K562 (cell line): ENCODE measurements at regions not wholly inside any gene's neighbourhood (a gene's known extent, or its start where the extent isn't known, plus 50 kb on each side); places are given as distances from the start of the nearest gene placed in this dataset.

Source experiments
- ATAC-seq: fragments of 200-7000 bp; cut with Tn5 transposase; 3 replicates; pipeline ENCODE4 v1.9.1; 2020; ENCODE audit warnings: moderate library complexity
- BruUV-seq: library from RNA; stranded (reverse); fragments of 400-500 nt; replicated peaks from 2 replicates; lab custom pipeline; 2021; lab: Mats Ljungman, UMichigan
- CTCF ChIA-PET: fragments of 300-600 bp; formaldehyde crosslinking; extraction: SDS; loops from one replicate; lab custom pipeline; 2021; ENCODE audit warnings: low intra/inter-chr PET ratio; lab: Yijun Ruan, JAX
- POLR2A ChIA-PET: fragments of 300-600, 350-650 bp; sonication (Branson Sonifier 250); formaldehyde crosslinking; extraction: SDS; loops from one replicate; lab custom pipeline; 2021; ENCODE audit warnings: antibody characterized with exemption, inconsistent platforms; lab: Yijun Ruan, JAX
- DNase-seq, 4 experiments: peaks; one replicate each; pipeline versions ENCODE4 v3.0.0 to v3.0.0-alpha.2; 2011 to 2018; ENCODE audit warnings: low spot score in 3 of 4, mixed read lengths in 3 of 4; ENCODE audit errors: extremely low read depth in 1 of 4
- FAIRE-seq: peaks from 2 replicates; lab custom pipeline; 2011; peaks lifted over from hg19 to GRCh38; lab: Jason Lieb, UNC
- H2AFZ ChIP-seq: 2 replicates; pipeline ENCODE4 v1.6.0; 2011; ENCODE audit warnings: low read depth, low read length, control low read depth, inconsistent platforms
- H3K27ac ChIP-seq: fragments of 200-600 bp; 3 replicates; pipeline ENCODE4 v1.8.0; 2011; ENCODE audit warnings: low read depth, mild to moderate bottlenecking, control low read depth, inconsistent platforms, low read length, moderate library complexity, mixed read lengths; ENCODE audit errors: extremely low read depth
- H3K27me3 ChIP-seq, 2 experiments: fragments of 300-600 bp in 1 of 2; 2 replicates in 1 of 2; 3 replicates in 1 of 2; pipeline versions ENCODE4 v1.6.0 to v1.8.0; 2011; ENCODE audit warnings: inconsistent platforms in 2 of 2, low read length in 2 of 2, mild to moderate bottlenecking in 1 of 2, mixed read lengths in 1 of 2, moderate library complexity in 1 of 2; ENCODE audit not compliant: control insufficient read depth in 2 of 2, insufficient read depth in 2 of 2
- H3K36me3 ChIP-seq: fragments of 300-600 bp; 3 replicates; pipeline ENCODE4 v1.8.0; 2011; ENCODE audit warnings: mild to moderate bottlenecking, low read length, inconsistent platforms; ENCODE audit not compliant: control insufficient read depth, insufficient read depth
- H3K4me1 ChIP-seq, 2 experiments: fragments of 200-600 bp in 1 of 2; replicated peaks in 1 of 2; 2 replicates in 1 of 2; 3 replicates in 1 of 2; pipeline versions ENCODE4 v1.5.1 to v1.8.0; 2011; ENCODE audit warnings: inconsistent platforms in 2 of 2, low read length in 2 of 2, mild to moderate bottlenecking in 1 of 2, mixed read lengths in 1 of 2, moderate library complexity in 1 of 2; ENCODE audit not compliant: control insufficient read depth in 2 of 2, insufficient read depth in 2 of 2
- H3K4me2 ChIP-seq: 2 replicates; pipeline ENCODE4 v1.6.1; 2011; ENCODE audit warnings: low read length, control low read depth, inconsistent platforms, mixed read lengths; ENCODE audit not compliant: insufficient read depth
- H3K4me3 ChIP-seq: fragments of 200-600 bp; sonication (generic), shearing (Covaris generic); 2 replicates; pipeline ENCODE4 v1.5.1; 2016; ENCODE audit warnings: control low read depth, inconsistent platforms
- H3K79me2 ChIP-seq: fragments of 200-600 bp; 3 replicates; pipeline ENCODE4 v1.8.0; 2011; ENCODE audit warnings: low read length, inconsistent platforms; ENCODE audit not compliant: control insufficient read depth, insufficient read depth
- H3K9ac ChIP-seq, 2 experiments: 2 replicates each; pipeline versions ENCODE4 v1.6.0 to v1.6.1; 2011; ENCODE audit warnings: low read depth in 2 of 2, low read length in 2 of 2, control low read depth in 1 of 2, inconsistent platforms in 1 of 2, mild to moderate bottlenecking in 1 of 2, mixed read lengths in 1 of 2; ENCODE audit not compliant: insufficient read depth in 1 of 2
- H3K9me1 ChIP-seq: one replicate; pipeline ENCODE4 v1.6.0; 2011; ENCODE audit warnings: inconsistent platforms, mild to moderate bottlenecking, low read length, moderate library complexity; ENCODE audit not compliant: control insufficient read depth, insufficient read depth
- H3K9me3 ChIP-seq: replicated peaks from 2 replicates; pipeline ENCODE4 v1.5.1; 2011; ENCODE audit warnings: low read depth, low read length, inconsistent platforms; ENCODE audit not compliant: control insufficient read depth, insufficient read depth
- H4K20me1 ChIP-seq: replicated peaks from 2 replicates; pipeline ENCODE4 v1.6.1; 2011; ENCODE audit warnings: low read length, inconsistent platforms, mixed read lengths; ENCODE audit not compliant: control insufficient read depth, insufficient read depth
- ARID2 ChIP-seq: fragments of 450-650 bp; IDR thresholded peaks from 2 replicates; pipeline ENCODE4 v1.6.1; 2017; ENCODE audit warnings: antibody characterized with exemption, mild to moderate bottlenecking
- ATF7 ChIP-seq: fragments of 450-650 bp; IDR thresholded peaks from 2 replicates; pipeline ENCODE4 v1.7.1; 2014; ENCODE audit warnings: mild to moderate bottlenecking, moderate library complexity
- CHD1 ChIP-seq: fragments of 200-600 bp; sonication (generic); IDR thresholded peaks from one replicate; pipeline ENCODE4 v1.6.1; 2012; ENCODE audit warnings: mild to moderate bottlenecking, moderate library complexity, low read length, inconsistent platforms
- FOXJ2 ChIP-seq: fragments of 200-800 bp; sonication (Bioruptor generic); IDR thresholded peaks from 2 replicates; pipeline ENCODE4 v1.6.1; 2016; ENCODE audit warnings: missing genetic modification characterization, missing compliant biosample characterization
- ZBTB2 ChIP-seq: fragments of 450-650 bp; IDR thresholded peaks from 2 replicates; pipeline ENCODE4 v1.6.1; 2016; ENCODE audit warnings: antibody characterized with exemption
- ZNF165 ChIP-seq: fragments of 250-450 bp; sonication (Bioruptor Pico); IDR thresholded peaks from 2 replicates; pipeline ENCODE4 v1.4.0; 2020; ENCODE audit warnings: borderline replicate concordance
- WGBS: fragments of 100-300 bp; shearing (Covaris generic); methylation state at CpG from one replicate; pipeline ENCODE4 v1.1.6; 2016; ENCODE audit warnings: low coverage, mixed read lengths; ENCODE audit not compliant: insufficient coverage; ENCODE audit errors: missing lambda C conversion rate; 5-methylcytosine and 5-hydroxymethylcytosine counted together
- in situ Hi-C: fragments of 300-500 bp; cut with MboI; formaldehyde crosslinking; loops from 4 replicates; pipeline ENCODE4 v1.15.0; 2018; ENCODE audit warnings: inconsistent platforms, mixed read lengths
- intact Hi-C: fragments of 100-400 bp; cut with micrococcal nuclease; formaldehyde crosslinking; loops from 2 replicates; pipeline ENCODE4 v1.14.2; 2022

- ChIA-PET POLR2A (no interaction called here), CTCF (no interaction called here)
- Histone ChIP-seq H3K9me3 (no peaks in the 10 kb centered on the region; the same call in 1 of the 2 replicates), H3K4me3 (no peak overlapping the region), H2AFZ (no peak overlapping the region), H3K4me2 (no peak overlapping the region), H3K27me3 (no peaks in the 10 kb centered on the region), H3K79me2 (no peaks in the 10 kb centered on the region), H3K27ac (no peak overlapping the region), H3K36me3 (no peaks in the 10 kb centered on the region), H4K20me1 (no peaks in the 10 kb centered on the region), H3K9ac (no peak overlapping the region), H3K4me1 (no peaks in the 10 kb centered on the region), H3K9me1 (no peaks in the 10 kb centered on the region)
- in situ Hi-C loops, result no loop called here
- no TSS peak for BruUV-seq
- DNase-seq (no peak), ATAC-seq (no peak), FAIRE-seq (no peak)
- TF ChIP-seq CHD1, result no peak
- no peak for TF ChIP-seq ATF7
- WGBS, result 0% methylated on average over 1 of the region's 1 CpG
- intact Hi-C loops, result no loop called here
Observed at GRCh38 chr15:47639042-47639441, 78.3 kb upstream of the SEMA6D start.

GRCh38 chr15:47640079-47640478, 77.2 kb upstream of the SEMA6D start:
- FAIRE-seq, result no peak
- no TSS peak for BruUV-seq
- Histone ChIP-seq H3K36me3 (no peaks in the 10 kb centered on the region), H3K4me1 (no peaks in the 10 kb centered on the region), H4K20me1 (no peaks in the 10 kb centered on the region), H3K4me2 (no peak overlapping the region), H3K9ac (no peak overlapping the region), H3K27me3 (no peaks in the 10 kb centered on the region), H3K9me3 (no peaks in the 10 kb centered on the region; the same call in 1 of the 2 replicates), H3K9me1 (no peaks in the 10 kb centered on the region), H3K4me3 (no peak overlapping the region), H3K27ac (no peak overlapping the region), H3K79me2 (no peaks in the 10 kb centered on the region), H2AFZ (no peak overlapping the region)
- ATAC-seq, result no peak
- TF ChIP-seq ZBTB2, result no peak
- TF ChIP-seq ARID2, result no peak
- no peak for TF ChIP-seq ZNF165 (CRISPR knock-in tag)
- TF ChIP-seq FOXJ2 (tag), result no peak
- intact Hi-C loops, result no loop called here
- ChIA-PET CTCF (no interaction called here), POLR2A (no interaction called here)
- in situ Hi-C loops, result no loop called here
- no peak for DNase-seq
- WGBS, result 0% methylated on average over 5 of the region's 5 CpGs
